Heart right ventricle (tissue), 16 donors: ENCODE measurements at regions not wholly inside any gene's neighbourhood (a gene's known extent, or its start where the extent isn't known, plus 50 kb on each side); places are given as distances from the start of the nearest gene placed in this dataset.
A peak's percentile ranks its signal among the peaks of the same experiment; 100 is the strongest.

Experiments
- ATAC-seq, 8 donors: fragments of 200-7000 bp; cut with Tn5 transposase; one replicate each; pipeline ENCODE4 v1.9.1; 2020; ENCODE audit warnings: mild to moderate bottlenecking in 8 of 8, moderate library complexity in 8 of 8, moderate number of reproducible peaks in 1 of 8
- DNase-seq, 2 donors: peaks; one replicate each; pipeline ENCODE4 v3.0.0-alpha.2; 2020
- H3K27ac ChIP-seq, 10 donors: fragments of 200-600 bp; sonication (generic) in 2 of 10; one replicate each; pipeline versions ENCODE4 v1.5.0 to v1.8.0; 2020 to 2022; ENCODE audit warnings: mild to moderate bottlenecking in 3 of 10
- H3K27me3 ChIP-seq, 7 donors: fragments of 200-600 bp; one replicate each; pipeline ENCODE4 v1.8.0; 2021 to 2022; ENCODE audit warnings: mild to moderate bottlenecking in 2 of 7
- H3K36me3 ChIP-seq, 9 donors: fragments of 200-600 bp; sonication (generic) in 1 of 9; one replicate each; pipeline versions ENCODE4 v1.5.0 to v1.8.0; 2020 to 2022; ENCODE audit warnings: mild to moderate bottlenecking in 2 of 9
- H3K4me1 ChIP-seq, 9 donors: fragments of 200-600 bp; sonication (generic) in 1 of 9; one replicate each; pipeline versions ENCODE4 v1.5.0 to v1.8.0; 2020 to 2022; ENCODE audit warnings: mild to moderate bottlenecking in 4 of 9
- H3K4me3 ChIP-seq, 10 donors: fragments of 200-600 bp; sonication (generic) in 2 of 10; one replicate each; pipeline versions ENCODE4 v1.5.0 to v1.8.0; 2020 to 2022; ENCODE audit warnings: mild to moderate bottlenecking in 7 of 10, moderate library complexity in 2 of 10
- H3K9me3 ChIP-seq, 11 donors: fragments of 200-600 bp in 10 of 11; sonication (generic) in 2 of 11; one replicate each; pipeline versions ENCODE4 v1.5.0 to v1.8.0; 2013 to 2022; ENCODE audit warnings: mild to moderate bottlenecking in 2 of 11, control low read depth in 1 of 11, moderate library complexity in 1 of 11
- CTCF ChIP-seq, 9 donors: fragments of 200-600 bp; sonication (generic) in 2 of 9; IDR thresholded peaks; one replicate each; pipeline versions ENCODE4 v1.5.0 to v1.8.0; 2021 to 2022; ENCODE audit warnings: antibody characterized with exemption in 9 of 9, mild to moderate bottlenecking in 5 of 9, moderate library complexity in 1 of 9
- WGBS, 2 donors: extraction: QIAGEN DNeasy Blood & Tissue Kit; methylation state at CpG; one replicate each; pipeline ENCODE4 v1.1.7; 2013; ENCODE audit warnings: inconsistent platforms in 1 of 2; 5-methylcytosine and 5-hydroxymethylcytosine counted together
- intact Hi-C, 10 donors: fragments of 100-400 bp; cut with DNase I; formaldehyde crosslinking; loops; one replicate each; pipeline versions ENCODE4 v1.11.1 to v1.14.2; 2022
- donor health status: Arrhythmogenic right ventricular cardiomyopathy.
- donor health status: ischemic (EF 13 %, LVEDD 7.1; RV severe dilation, severe dysfunction).
- donor health status: healthy with polysubstance abuse.
- donor health status: DM: no; HTN: yes; CAD: no.
- donor health status: DM: no; HTN: no; CAD: no.
- donor health status: ischemic (EF 25% LVEDD 6.9; RV normal size, moderate dysfunction).
- donor health status: ischemic (EF 25% LVEDD 5.7; RV mildly dilated, moderate dysfunction).
- donor health status: healthy.
- donor health status: DM: yes; HTN: yes; CAD: no.
- donor health status: Ischemic cardiomyopathy.
- donor health status: ischemic (EF 35%, LVEDD 5.7; RV mildly dilated, moderate dysfunction).
- donor health status: nonischemic (EF 11% LVEDD 7.7; RV severe dilation, severe dysfunction).
- donor health status: DM: yes; HTN: yes; CAD: no.
- donor health status: PGD.
- donor health status: ischemic (EF 29% LVEDD 5.4; RV normal size, mild dysfunction).
- donor health status: nonischemic (EF 23%, LVEDD 6.1; RV moderate dilation, normal function).

GRCh38 chr12:67764946-67765619 lies 116.5 kb downstream of the DYRK2 start:
- H3K27me3 ChIP-seq, result no peaks in the 10 kb centered on the region
- intact Hi-C loops, result loop anchor here in 1 of 10 donors (10.0 kb wide), 1 partner anchor 100 kb away; no protein-coding TSS in a partner anchor
- TF ChIP-seq CTCF (IDR thresholded peaks at IDR 0.05), result no peak
- ATAC-seq, result no peak
- H3K36me3 ChIP-seq, result no peaks in the 10 kb centered on the region
- no peak for DNase-seq
- WGBS, 2 donors, result 86 to 89% methylated on average over 5 of the region's 5 CpGs
- H3K4me3 ChIP-seq, result no peak overlapping the region
- H3K27ac ChIP-seq, result no peak overlapping the region
- peaks cover 0 to 11% (median 0%) of the 10 kb centered on the region in 9 donors for H3K4me1 ChIP-seq
- no peaks in the 10 kb centered on the region for H3K9me3 ChIP-seq

- DNase-seq (no peak), ATAC-seq (peak in 1 of 8 donors; percentile 13)
- Histone ChIP-seq H3K27ac (no peak overlapping the region), H3K27me3 (no peaks in the 10 kb centered on the region), H3K4me3 (no peak overlapping the region), H3K4me1 (peaks cover 0 to 11% (median 0%) of the 10 kb centered on the region in 9 donors), H3K36me3 (no peaks in the 10 kb centered on the region), H3K9me3 (no peaks in the 10 kb centered on the region)
- intact Hi-C loops, result loop anchor here in 1 of 10 donors (10.0 kb wide), 1 partner anchor 101 kb away; no protein-coding TSS in a partner anchor
- WGBS, 2 donors, result 65 to 79% methylated on average over 7 of the region's 7 CpGs
- no peak for TF ChIP-seq CTCF (IDR thresholded peaks at IDR 0.05)
Measured at GRCh38 chr12:67765776-67766766, 117.5 kb downstream of the DYRK2 start.

- no peaks in the 10 kb centered on the region for H3K9me3 ChIP-seq
- peaks cover 4 to 25% (median 17%) of the 10 kb centered on the region in 9 donors for H3K4me1 ChIP-seq
- H3K4me3 ChIP-seq, result peak overlapping the region in 2 of 10 donors; percentile 12 to 25
- no peak for TF ChIP-seq CTCF (IDR thresholded peaks at IDR 0.05)
- no peaks in the 10 kb centered on the region for H3K27me3 ChIP-seq
- intact Hi-C loops, result no loop called here
- H3K36me3 ChIP-seq, result no peaks in the 10 kb centered on the region
- WGBS, 2 donors, result 31 to 40% methylated on average over 11 of the region's 11 CpGs
- H3K27ac ChIP-seq, result peak overlapping the region in 8 of 10 donors; percentile 34 to 83 (median 78)
- ATAC-seq (peak; percentile 95 to 100 (median 98)), DNase-seq (peak in 1 of 2 donors; percentile 58)
Measured at GRCh38 chr12:67772267-67773169, 124.0 kb downstream of the DYRK2 start.
